GM12864 (cell line): ENCODE measurements at regions not wholly inside any gene's neighbourhood (a gene's known extent, or its start where the extent isn't known, plus 50 kb on each side); places are given as distances from the start of the nearest gene placed in this dataset.

Source experiments
- DNase-seq: peaks from one replicate; pipeline ENCODE4 v3.0.0-alpha.2; 2011; ENCODE audit warnings: low read depth
- H3K4me3 ChIP-seq: 2 replicates; pipeline ENCODE4 v1.5.1; 2011; ENCODE audit warnings: mild to moderate bottlenecking, low read depth, low read length, control low read depth
- TF ChIP-seq, protein P1 (sequence below): IDR thresholded peaks from 2 replicates; pipeline ENCODE4 v1.5.1; 2011; ENCODE audit warnings: low read depth, mild to moderate bottlenecking, moderate library complexity, low read length, control low read depth, inconsistent platforms; ENCODE audit errors: missing control alignments

DNA sequence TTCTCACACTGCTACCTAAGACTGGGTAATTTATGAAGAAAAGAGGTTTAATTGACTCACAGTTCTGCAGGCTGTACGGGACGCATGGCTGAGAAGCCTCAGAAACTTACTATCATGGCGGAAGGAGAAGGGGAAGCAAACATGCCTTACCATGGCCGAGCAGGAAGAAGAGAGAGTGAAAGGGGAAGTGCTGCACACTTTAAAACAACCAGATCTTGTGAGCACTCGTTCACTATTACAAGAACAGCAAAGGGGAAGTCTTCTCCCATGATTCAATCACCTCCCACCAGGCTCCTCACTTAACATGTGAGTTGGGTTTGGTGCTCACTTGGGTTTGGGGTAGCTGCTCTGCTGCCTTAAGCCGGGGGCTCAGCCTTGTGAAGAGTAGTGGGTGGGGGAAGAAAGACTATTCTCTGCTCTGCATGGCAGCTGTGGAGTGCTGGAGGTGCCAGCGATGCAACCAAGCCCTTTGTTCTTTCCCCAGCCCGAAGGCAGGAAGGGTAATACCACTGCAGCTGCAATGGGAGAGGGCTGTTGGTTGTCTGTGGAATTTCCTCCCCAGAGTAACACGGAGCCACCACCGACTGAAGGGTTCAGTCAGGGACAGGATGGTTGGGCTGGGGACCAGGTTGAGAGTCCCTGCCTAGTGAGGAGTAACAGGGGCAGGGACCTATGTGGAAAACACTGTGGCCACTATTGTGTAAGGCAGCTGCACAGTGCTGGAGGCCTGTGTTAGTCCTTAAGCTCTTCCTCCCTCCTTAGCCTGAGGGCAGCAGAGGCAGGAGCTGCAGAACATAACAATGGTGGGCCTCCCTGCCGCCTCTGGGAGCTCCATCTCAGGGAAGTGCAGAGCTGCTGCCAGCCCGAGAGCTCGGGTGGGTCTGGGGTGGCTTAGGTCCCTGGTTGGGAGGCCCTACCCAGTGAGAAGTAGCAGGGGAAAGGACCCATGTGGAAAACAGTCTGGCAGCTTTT is 1262.5 kb downstream of the EFNB2 start:
- no peak overlapping the region for H3K4me3 ChIP-seq
- TF ChIP-seq, protein P1, sequence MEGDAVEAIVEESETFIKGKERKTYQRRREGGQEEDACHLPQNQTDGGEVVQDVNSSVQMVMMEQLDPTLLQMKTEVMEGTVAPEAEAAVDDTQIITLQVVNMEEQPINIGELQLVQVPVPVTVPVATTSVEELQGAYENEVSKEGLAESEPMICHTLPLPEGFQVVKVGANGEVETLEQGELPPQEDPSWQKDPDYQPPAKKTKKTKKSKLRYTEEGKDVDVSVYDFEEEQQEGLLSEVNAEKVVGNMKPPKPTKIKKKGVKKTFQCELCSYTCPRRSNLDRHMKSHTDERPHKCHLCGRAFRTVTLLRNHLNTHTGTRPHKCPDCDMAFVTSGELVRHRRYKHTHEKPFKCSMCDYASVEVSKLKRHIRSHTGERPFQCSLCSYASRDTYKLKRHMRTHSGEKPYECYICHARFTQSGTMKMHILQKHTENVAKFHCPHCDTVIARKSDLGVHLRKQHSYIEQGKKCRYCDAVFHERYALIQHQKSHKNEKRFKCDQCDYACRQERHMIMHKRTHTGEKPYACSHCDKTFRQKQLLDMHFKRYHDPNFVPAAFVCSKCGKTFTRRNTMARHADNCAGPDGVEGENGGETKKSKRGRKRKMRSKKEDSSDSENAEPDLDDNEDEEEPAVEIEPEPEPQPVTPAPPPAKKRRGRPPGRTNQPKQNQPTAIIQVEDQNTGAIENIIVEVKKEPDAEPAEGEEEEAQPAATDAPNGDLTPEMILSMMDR: no peak
- DNase-seq: no peak

DNA sequence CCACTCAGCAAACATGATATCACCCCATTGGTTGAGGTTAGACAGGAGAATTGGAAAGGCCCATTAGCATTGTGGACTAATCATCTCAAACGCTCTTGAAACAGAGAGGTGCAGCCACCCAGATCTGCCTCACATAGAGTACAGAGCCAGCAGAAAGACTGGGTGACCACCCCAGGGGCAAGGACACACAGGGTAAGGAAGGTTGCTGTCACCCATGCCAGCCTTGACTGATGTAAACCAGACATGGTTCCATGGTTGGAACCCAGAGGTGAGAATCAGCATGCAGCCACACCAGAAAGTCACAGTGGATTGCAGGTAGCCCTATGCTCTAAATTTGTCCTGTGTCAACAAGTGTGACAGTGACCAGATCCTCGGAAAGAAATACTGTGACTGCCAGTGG is 1268.8 kb downstream of the EFNB2 start:
- no peak for DNase-seq
- TF ChIP-seq, protein P1: no peak
- H3K4me3 ChIP-seq: no peak overlapping the region

DNA sequence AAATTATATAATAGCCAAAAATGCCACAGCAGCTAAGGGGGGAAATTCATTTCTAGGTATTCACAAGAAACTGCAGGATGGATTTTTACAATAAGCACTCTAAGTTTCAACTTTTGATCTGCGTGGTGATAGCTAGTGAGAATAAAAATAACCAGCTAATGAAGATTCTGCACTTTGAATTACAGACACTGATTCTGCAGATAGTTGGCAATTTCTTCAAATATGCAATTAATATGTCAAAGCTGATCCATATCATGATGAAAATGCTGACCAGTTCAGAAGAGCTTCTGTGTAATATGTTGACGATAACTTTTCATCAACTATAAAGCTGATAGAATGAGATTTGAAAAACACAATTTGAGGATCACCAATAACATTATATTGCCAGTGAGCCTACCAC is 1272.9 kb downstream of the EFNB2 start:
- TF ChIP-seq, protein P1: no peak
- DNase-seq: no peak
- no peak overlapping the region for H3K4me3 ChIP-seq

DNA sequence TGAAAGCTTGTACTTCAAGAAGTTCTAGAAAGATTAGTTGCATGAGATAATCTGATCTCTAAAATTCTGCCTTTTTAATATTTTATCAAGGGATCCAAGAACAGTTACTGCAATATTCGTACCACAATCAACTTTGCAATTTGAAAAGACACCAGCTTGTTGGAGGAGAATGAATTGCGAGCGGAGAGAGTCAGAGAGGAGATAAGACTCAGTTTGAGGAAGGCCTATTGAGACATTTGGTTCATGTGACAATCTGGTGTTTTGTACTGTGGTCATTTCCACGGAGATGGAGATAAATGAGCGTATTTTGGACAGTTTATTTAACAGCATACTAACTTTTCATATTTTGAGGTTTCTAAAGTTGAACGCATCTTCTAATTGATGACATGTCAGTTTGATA is 1276.0 kb downstream of the EFNB2 start:
- no peak for DNase-seq
- TF ChIP-seq, protein P1: no peak
- H3K4me3 ChIP-seq: no peak overlapping the region

DNA sequence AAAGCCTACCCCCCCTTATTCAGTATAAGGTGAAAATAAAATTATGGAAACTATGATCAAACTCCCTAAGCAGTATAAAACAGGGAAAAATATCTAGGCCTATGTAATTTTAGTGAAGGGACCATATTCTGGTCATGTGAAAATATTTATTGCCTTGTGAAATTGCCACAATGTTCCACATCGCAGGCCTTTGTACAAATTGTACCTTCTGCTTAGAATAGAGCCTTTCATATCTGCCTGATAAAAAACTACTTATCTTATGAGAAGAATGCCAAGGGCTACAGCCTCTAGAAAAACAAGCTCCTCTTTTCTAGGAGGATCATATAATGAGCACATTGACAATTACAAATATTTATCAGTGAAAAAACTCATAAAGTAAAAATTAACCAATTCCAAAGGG is 1280.0 kb downstream of the EFNB2 start:
- DNase-seq: no peak
- H3K4me3 ChIP-seq: no peak overlapping the region
- TF ChIP-seq, protein P1: no peak

DNA sequence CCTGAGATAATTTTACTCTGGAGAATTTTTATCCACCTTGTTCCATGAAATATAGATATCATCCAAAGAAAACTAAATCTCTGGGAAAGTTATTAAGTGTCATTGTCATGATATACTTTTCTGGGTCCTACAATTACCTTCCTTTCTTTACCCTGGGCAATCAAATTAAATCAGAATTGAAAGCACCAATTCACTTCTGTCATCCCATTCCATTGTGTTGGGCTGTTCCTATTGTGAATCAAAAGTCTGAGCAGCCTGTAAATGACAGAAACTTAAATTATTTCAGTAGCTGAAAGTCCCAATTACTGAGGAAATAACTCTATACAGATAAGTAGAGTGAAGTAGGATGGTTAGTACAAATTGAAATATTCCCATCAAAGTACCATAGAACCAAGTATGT is 1284.2 kb downstream of the EFNB2 start:
- no peak overlapping the region for H3K4me3 ChIP-seq
- no peak for DNase-seq
- TF ChIP-seq, protein P1: no peak

DNA sequence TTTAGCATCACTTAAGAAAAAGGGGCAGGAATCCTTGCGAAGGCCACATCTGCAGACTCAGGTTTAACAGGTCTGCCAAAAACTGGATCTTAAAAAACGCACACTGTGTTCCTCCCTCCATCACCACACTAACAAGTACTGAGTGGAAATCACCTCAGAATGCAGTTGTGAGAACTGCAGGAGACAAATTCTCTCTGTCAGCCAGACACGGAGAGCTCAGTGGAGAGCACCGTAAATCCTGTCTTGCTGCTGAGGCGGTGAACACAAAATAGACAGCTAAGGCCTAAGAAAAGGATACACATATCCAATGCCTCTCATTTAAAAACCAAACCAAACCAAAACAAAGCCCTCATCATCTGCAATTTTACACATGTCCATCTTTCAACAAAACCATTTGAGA is 1287.6 kb downstream of the EFNB2 start:
- TF ChIP-seq, protein P1: no peak
- no peak overlapping the region for H3K4me3 ChIP-seq
- no peak for DNase-seq
